Keratinocyte (primary cell): ENCODE measurements at regions not wholly inside any gene's neighbourhood (a gene's known extent, or its start where the extent isn't known, plus 50 kb on each side); places are given as distances from the start of the nearest gene placed in this dataset.
"Not testable (repeated sequence)": the region's sequence is repeated elsewhere in the genome, so short reads cannot be mapped to it uniquely, and the experiment has no call there.

Source experiments
- EZH2 ChIP-seq: IDR thresholded peaks from one replicate; pipeline ENCODE4 v1.6.1; 2012; ENCODE audit warnings: inconsistent platforms, mild to moderate bottlenecking, low read length, moderate library complexity
- TF ChIP-seq, protein P1 (sequence below), 3 experiments: IDR thresholded peaks in 1 of 3; conservative IDR thresholded peaks in 1 of 3; optimal IDR thresholded peaks in 1 of 3; 2 replicates in 2 of 3; 3 replicates in 1 of 3; pipeline versions ENCODE3 to v1.5.1; 2011; ENCODE audit warnings: low read length in 3 of 3, mild to moderate bottlenecking in 3 of 3, moderate library complexity in 2 of 3, control low read depth in 1 of 3, inconsistent platforms in 1 of 3; ENCODE audit not compliant: insufficient read depth in 2 of 3; ENCODE audit errors: extremely low read depth in 1 of 3

DNA sequence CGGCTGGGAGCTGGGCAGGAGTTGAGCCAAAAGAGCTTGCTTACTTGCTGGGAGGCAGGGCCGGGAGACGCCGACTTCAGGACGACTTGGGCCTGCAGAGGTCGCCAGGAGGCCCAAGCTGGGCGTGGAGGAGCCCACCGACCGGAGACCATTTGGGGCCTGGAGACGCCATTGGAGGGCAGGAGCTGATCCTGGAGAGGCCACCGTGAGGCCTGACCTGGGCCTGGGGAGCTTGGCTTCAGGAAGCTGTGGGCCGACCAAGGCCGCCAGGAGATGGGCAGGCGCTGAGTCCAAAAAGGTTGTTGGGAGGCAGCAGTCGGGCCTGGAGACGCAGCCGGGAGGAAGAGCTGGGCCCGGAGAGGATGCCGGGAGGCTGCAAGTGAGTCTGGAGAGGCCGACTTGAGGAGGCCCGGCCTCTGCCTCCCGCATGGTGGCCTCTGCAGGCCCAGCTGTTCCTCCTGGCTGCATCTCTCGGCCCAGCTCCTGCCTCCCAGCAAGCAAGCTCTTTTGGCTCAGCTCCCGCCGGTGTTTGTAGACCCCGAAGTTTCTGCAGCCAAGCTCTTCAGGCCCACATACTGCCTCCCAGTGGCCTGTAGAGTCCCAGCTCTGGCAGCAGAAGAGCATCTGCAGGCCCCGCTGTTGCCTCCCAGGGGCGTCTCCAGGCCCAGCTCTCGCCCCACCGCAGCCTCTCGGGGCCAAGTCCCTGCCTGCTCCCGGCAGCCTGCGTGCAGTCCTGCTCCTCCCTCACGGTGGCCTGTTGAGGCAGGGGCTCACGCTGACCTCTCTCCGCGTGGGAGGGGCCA is 119.7 kb downstream of the SEPTIN14 start:
- TF ChIP-seq, protein P1, sequence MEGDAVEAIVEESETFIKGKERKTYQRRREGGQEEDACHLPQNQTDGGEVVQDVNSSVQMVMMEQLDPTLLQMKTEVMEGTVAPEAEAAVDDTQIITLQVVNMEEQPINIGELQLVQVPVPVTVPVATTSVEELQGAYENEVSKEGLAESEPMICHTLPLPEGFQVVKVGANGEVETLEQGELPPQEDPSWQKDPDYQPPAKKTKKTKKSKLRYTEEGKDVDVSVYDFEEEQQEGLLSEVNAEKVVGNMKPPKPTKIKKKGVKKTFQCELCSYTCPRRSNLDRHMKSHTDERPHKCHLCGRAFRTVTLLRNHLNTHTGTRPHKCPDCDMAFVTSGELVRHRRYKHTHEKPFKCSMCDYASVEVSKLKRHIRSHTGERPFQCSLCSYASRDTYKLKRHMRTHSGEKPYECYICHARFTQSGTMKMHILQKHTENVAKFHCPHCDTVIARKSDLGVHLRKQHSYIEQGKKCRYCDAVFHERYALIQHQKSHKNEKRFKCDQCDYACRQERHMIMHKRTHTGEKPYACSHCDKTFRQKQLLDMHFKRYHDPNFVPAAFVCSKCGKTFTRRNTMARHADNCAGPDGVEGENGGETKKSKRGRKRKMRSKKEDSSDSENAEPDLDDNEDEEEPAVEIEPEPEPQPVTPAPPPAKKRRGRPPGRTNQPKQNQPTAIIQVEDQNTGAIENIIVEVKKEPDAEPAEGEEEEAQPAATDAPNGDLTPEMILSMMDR (optimal IDR thresholded peaks at IDR 0.05 in 1 of 3, IDR thresholded peaks at IDR 0.05 in 1 of 3, conservative IDR thresholded peaks at IDR 0.05 in 1 of 3; ENCODE audit: extremely low read depth in 1 of 3, insufficient read depth in 2 of 3, low read length in 3 of 3), result not testable (repeated sequence)
- TF ChIP-seq EZH2, result not testable (repeated sequence)
